K562 (cell line): ENCODE measurements at regions not wholly inside any gene's neighbourhood (a gene's known extent, or its start where the extent isn't known, plus 50 kb on each side); places are given as distances from the start of the nearest gene placed in this dataset.

Experiments
- ATAC-seq: fragments of 200-7000 bp; cut with Tn5 transposase; 3 replicates; pipeline ENCODE4 v1.9.1; 2020; ENCODE audit warnings: moderate library complexity
- BruUV-seq: library from RNA; stranded (reverse); fragments of 400-500 nt; replicated peaks from 2 replicates; lab custom pipeline; 2021; lab: Mats Ljungman, UMichigan
- CTCF ChIA-PET: fragments of 300-600 bp; formaldehyde crosslinking; extraction: SDS; loops from one replicate; lab custom pipeline; 2021; ENCODE audit warnings: low intra/inter-chr PET ratio; lab: Yijun Ruan, JAX
- POLR2A ChIA-PET: fragments of 300-600, 350-650 bp; sonication (Branson Sonifier 250); formaldehyde crosslinking; extraction: SDS; loops from one replicate; lab custom pipeline; 2021; ENCODE audit warnings: antibody characterized with exemption, inconsistent platforms; lab: Yijun Ruan, JAX
- DNase-seq, 4 experiments: peaks; one replicate each; pipeline versions ENCODE4 v3.0.0 to v3.0.0-alpha.2; 2011 to 2018; ENCODE audit warnings: low spot score in 3 of 4, mixed read lengths in 3 of 4; ENCODE audit errors: extremely low read depth in 1 of 4
- FAIRE-seq: peaks from 2 replicates; lab custom pipeline; 2011; peaks lifted over from hg19 to GRCh38; lab: Jason Lieb, UNC
- H2AFZ ChIP-seq: 2 replicates; pipeline ENCODE4 v1.6.0; 2011; ENCODE audit warnings: low read depth, low read length, control low read depth, inconsistent platforms
- H3K27ac ChIP-seq: fragments of 200-600 bp; 3 replicates; pipeline ENCODE4 v1.8.0; 2011; ENCODE audit warnings: low read depth, mild to moderate bottlenecking, control low read depth, inconsistent platforms, low read length, moderate library complexity, mixed read lengths; ENCODE audit errors: extremely low read depth
- H3K27me3 ChIP-seq, 2 experiments: fragments of 300-600 bp in 1 of 2; 2 replicates in 1 of 2; 3 replicates in 1 of 2; pipeline versions ENCODE4 v1.6.0 to v1.8.0; 2011; ENCODE audit warnings: inconsistent platforms in 2 of 2, low read length in 2 of 2, mild to moderate bottlenecking in 1 of 2, mixed read lengths in 1 of 2, moderate library complexity in 1 of 2; ENCODE audit not compliant: control insufficient read depth in 2 of 2, insufficient read depth in 2 of 2
- H3K36me3 ChIP-seq: fragments of 300-600 bp; 3 replicates; pipeline ENCODE4 v1.8.0; 2011; ENCODE audit warnings: mild to moderate bottlenecking, low read length, inconsistent platforms; ENCODE audit not compliant: control insufficient read depth, insufficient read depth
- H3K4me1 ChIP-seq, 2 experiments: fragments of 200-600 bp in 1 of 2; replicated peaks in 1 of 2; 2 replicates in 1 of 2; 3 replicates in 1 of 2; pipeline versions ENCODE4 v1.5.1 to v1.8.0; 2011; ENCODE audit warnings: inconsistent platforms in 2 of 2, low read length in 2 of 2, mild to moderate bottlenecking in 1 of 2, mixed read lengths in 1 of 2, moderate library complexity in 1 of 2; ENCODE audit not compliant: control insufficient read depth in 2 of 2, insufficient read depth in 2 of 2
- H3K4me2 ChIP-seq: 2 replicates; pipeline ENCODE4 v1.6.1; 2011; ENCODE audit warnings: low read length, control low read depth, inconsistent platforms, mixed read lengths; ENCODE audit not compliant: insufficient read depth
- H3K4me3 ChIP-seq: fragments of 200-600 bp; sonication (generic), shearing (Covaris generic); 2 replicates; pipeline ENCODE4 v1.5.1; 2016; ENCODE audit warnings: control low read depth, inconsistent platforms
- H3K79me2 ChIP-seq: fragments of 200-600 bp; 3 replicates; pipeline ENCODE4 v1.8.0; 2011; ENCODE audit warnings: low read length, inconsistent platforms; ENCODE audit not compliant: control insufficient read depth, insufficient read depth
- H3K9ac ChIP-seq, 2 experiments: 2 replicates each; pipeline versions ENCODE4 v1.6.0 to v1.6.1; 2011; ENCODE audit warnings: low read depth in 2 of 2, low read length in 2 of 2, control low read depth in 1 of 2, inconsistent platforms in 1 of 2, mild to moderate bottlenecking in 1 of 2, mixed read lengths in 1 of 2; ENCODE audit not compliant: insufficient read depth in 1 of 2
- H3K9me1 ChIP-seq: one replicate; pipeline ENCODE4 v1.6.0; 2011; ENCODE audit warnings: inconsistent platforms, mild to moderate bottlenecking, low read length, moderate library complexity; ENCODE audit not compliant: control insufficient read depth, insufficient read depth
- H3K9me3 ChIP-seq: replicated peaks from 2 replicates; pipeline ENCODE4 v1.5.1; 2011; ENCODE audit warnings: low read depth, low read length, inconsistent platforms; ENCODE audit not compliant: control insufficient read depth, insufficient read depth
- H4K20me1 ChIP-seq: replicated peaks from 2 replicates; pipeline ENCODE4 v1.6.1; 2011; ENCODE audit warnings: low read length, inconsistent platforms, mixed read lengths; ENCODE audit not compliant: control insufficient read depth, insufficient read depth
- CEBPB ChIP-seq: fragments of 450-650 bp; IDR thresholded peaks from 2 replicates; pipeline ENCODE4 v1.6.1; 2016; ENCODE audit warnings: missing genetic modification characterization, missing compliant biosample characterization
- CEBPG ChIP-seq, 3 experiments: fragments of 200-800 bp in 1 of 3; sonication (Bioruptor generic) in 1 of 3; sonication (generic) in 1 of 3; formaldehyde crosslinking in 1 of 3; IDR thresholded peaks in 2 of 3; conservative IDR thresholded peaks in 1 of 3; 2 replicates each; pipeline versions ENCODE4 v1.6.1 to v1.8.0; 2016 to 2022; ENCODE audit warnings: missing compliant biosample characterization in 2 of 3, missing genetic modification characterization in 2 of 3, mild to moderate bottlenecking in 1 of 3, missing genetic modification reagents in 1 of 3
- FOXJ2 ChIP-seq: fragments of 200-800 bp; sonication (Bioruptor generic); IDR thresholded peaks from 2 replicates; pipeline ENCODE4 v1.6.1; 2016; ENCODE audit warnings: missing genetic modification characterization, missing compliant biosample characterization
- HCFC1 ChIP-seq: IDR thresholded peaks from 2 replicates; pipeline ENCODE4 v1.6.1; 2012; ENCODE audit warnings: low read depth, low read length, improper control_type of control experiment
- NR1H2 ChIP-seq: sonication (generic); formaldehyde crosslinking; IDR thresholded peaks from 2 replicates; pipeline ENCODE4 v1.4.0; 2020; ENCODE audit warnings: mild to moderate bottlenecking, missing genetic modification reagents
- POLR2A ChIP-seq: fragments of 450-650 bp; conservative IDR thresholded peaks from 2 replicates; pipeline ENCODE4 v1.6.1; 2016
- ZNF589 ChIP-seq: fragments of 200-800 bp; sonication (Bioruptor generic); IDR thresholded peaks from 2 replicates; pipeline ENCODE4 v1.6.1; 2016; ENCODE audit warnings: low read depth, missing genetic modification characterization, missing compliant biosample characterization
- WGBS: fragments of 100-300 bp; shearing (Covaris generic); methylation state at CpG from one replicate; pipeline ENCODE4 v1.1.6; 2016; ENCODE audit warnings: low coverage, mixed read lengths; ENCODE audit not compliant: insufficient coverage; ENCODE audit errors: missing lambda C conversion rate; 5-methylcytosine and 5-hydroxymethylcytosine counted together
- in situ Hi-C: fragments of 300-500 bp; cut with MboI; formaldehyde crosslinking; loops from 4 replicates; pipeline ENCODE4 v1.15.0; 2018; ENCODE audit warnings: inconsistent platforms, mixed read lengths
- intact Hi-C: fragments of 100-400 bp; cut with micrococcal nuclease; formaldehyde crosslinking; loops from 2 replicates; pipeline ENCODE4 v1.14.2; 2022
- TF ChIP-seq, protein P1 (sequence below): fragments of 150-350 bp; conservative IDR thresholded peaks from 2 replicates; pipeline ENCODE4 v1.6.1; 2014; ENCODE audit warnings: low read length

DNA sequence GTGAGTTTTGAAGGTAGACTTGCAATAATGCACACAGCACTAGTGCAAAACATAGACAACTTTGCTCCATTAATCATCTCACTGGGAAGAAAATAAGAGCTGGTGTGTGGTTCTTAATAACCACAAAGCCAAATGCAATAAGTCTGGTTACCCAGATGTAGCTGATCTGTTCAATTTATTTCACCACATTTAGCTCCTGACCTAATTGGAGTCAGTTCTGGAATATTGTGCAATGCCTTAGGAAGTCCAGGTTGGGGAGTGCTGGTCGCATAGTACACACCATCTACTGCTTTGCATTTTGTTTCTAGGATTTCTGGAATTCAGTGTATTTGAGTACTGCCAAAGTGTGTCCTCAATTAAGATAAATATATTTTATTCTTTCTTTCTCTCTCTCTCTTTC, 483.3 kb upstream of the SPRY2 start:
- no peaks in the 10 kb centered on the region for H4K20me1 ChIP-seq
- H3K79me2 ChIP-seq, result no peaks in the 10 kb centered on the region
- ATAC-seq, result peak; percentile 52; the same call in 1 of the 3 replicates
- DNase-seq, result no peak
- no peak overlapping the region for H3K4me3 ChIP-seq
- WGBS, result 0% methylated on average over 1 of the region's 1 CpG
- no peaks in the 10 kb centered on the region for H3K9me1 ChIP-seq
- FAIRE-seq, result no peak
- BruUV-seq, result no TSS peak
- H3K27me3 ChIP-seq, result no peaks in the 10 kb centered on the region
- ChIA-PET POLR2A (no interaction called here), CTCF (interaction anchor here (0.6 kb wide), 1 partner anchor 15 kb away, joined by 3 read pairs; no protein-coding TSS in a partner anchor)
- no peak overlapping the region for H3K27ac ChIP-seq
- no peak overlapping the region for H2AFZ ChIP-seq
- intact Hi-C loops (no loop called here), in situ Hi-C loops (no loop called here)
- H3K4me1 ChIP-seq, result no peaks in the 10 kb centered on the region
- H3K9me3 ChIP-seq, result peaks cover 3% of the 10 kb centered on the region; the same call in 1 of the 2 replicates
- H3K36me3 ChIP-seq, result no peaks in the 10 kb centered on the region
- no peak overlapping the region for H3K9ac ChIP-seq
- H3K4me2 ChIP-seq, result no peak overlapping the region
- 0 out of 2 replicates have a peak, but pooled peaks have one; percentile 45 for TF ChIP-seq FOXJ2
- peak; percentile 87 for TF ChIP-seq CEBPB (tag)
- TF ChIP-seq HCFC1, result no peak
- TF ChIP-seq ZNF589 (CRISPR knock-in tag), result no peak
- TF ChIP-seq CEBPG (CRISPR knock-in tag; IDR thresholded peaks at IDR 0.05), result no peak
- TF ChIP-seq CEBPG (tag; conservative IDR thresholded peaks at IDR 0.05 in 1 of 2, IDR thresholded peaks at IDR 0.05 in 1 of 2), result peak in 1 of 2 experiments; percentile 43; a peak in 1 of 4 replicates

DNA sequence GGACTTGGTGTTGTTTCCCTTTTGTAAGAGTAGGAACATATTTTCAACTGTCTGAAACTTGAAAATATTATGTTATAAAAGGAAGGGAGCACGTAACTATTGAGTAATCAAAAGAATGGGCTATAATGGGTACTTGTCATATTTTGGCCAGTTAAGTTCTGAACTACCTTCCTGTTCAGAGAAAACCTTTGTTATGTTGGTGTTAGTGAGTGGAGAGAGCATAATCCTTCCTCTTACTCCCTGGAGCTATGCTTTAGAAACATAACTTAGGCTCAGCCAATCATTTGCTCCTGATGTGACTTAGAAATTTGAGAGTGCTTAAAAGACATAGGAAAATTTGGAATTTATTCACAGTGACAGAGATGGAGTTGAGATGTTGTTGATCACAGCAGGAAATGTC, 482.5 kb upstream of the SPRY2 start:
- intact Hi-C loops, result no loop called here
- in situ Hi-C loops, result no loop called here
- 0% methylated on average over 1 of the region's 1 CpG for WGBS
- TF ChIP-seq NR1H2 (CRISPR knock-in tag) (no peak), POLR2A (no peak), CEBPG (CRISPR knock-in tag; IDR thresholded peaks at IDR 0.05) (no peak), CEBPG (tag; conservative IDR thresholded peaks at IDR 0.05 in 1 of 2, IDR thresholded peaks at IDR 0.05 in 1 of 2) (0 out of 4 replicates have a peak, but pooled peaks of 1 of the 2 experiments have one; percentile 44)
- TF ChIP-seq, protein P1, sequence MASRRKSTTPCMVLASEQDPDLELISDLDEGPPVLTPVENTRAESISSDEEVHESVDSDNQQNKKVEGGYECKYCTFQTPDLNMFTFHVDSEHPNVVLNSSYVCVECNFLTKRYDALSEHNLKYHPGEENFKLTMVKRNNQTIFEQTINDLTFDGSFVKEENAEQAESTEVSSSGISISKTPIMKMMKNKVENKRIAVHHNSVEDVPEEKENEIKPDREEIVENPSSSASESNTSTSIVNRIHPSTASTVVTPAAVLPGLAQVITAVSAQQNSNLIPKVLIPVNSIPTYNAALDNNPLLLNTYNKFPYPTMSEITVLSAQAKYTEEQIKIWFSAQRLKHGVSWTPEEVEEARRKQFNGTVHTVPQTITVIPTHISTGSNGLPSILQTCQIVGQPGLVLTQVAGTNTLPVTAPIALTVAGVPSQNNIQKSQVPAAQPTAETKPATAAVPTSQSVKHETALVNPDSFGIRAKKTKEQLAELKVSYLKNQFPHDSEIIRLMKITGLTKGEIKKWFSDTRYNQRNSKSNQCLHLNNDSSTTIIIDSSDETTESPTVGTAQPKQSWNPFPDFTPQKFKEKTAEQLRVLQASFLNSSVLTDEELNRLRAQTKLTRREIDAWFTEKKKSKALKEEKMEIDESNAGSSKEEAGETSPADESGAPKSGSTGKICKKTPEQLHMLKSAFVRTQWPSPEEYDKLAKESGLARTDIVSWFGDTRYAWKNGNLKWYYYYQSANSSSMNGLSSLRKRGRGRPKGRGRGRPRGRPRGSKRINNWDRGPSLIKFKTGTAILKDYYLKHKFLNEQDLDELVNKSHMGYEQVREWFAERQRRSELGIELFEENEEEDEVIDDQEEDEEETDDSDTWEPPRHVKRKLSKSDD, result no peak
- TF ChIP-seq, all 486 proteins: peak for 1
- DNase-seq (no peak), ATAC-seq (no peak), FAIRE-seq (no peak)
- Histone ChIP-seq H3K27ac (no peak overlapping the region), H3K9me1 (no peaks in the 10 kb centered on the region), H3K36me3 (no peaks in the 10 kb centered on the region), H3K4me2 (no peak overlapping the region), H2AFZ (no peak overlapping the region), H4K20me1 (no peaks in the 10 kb centered on the region), H3K4me3 (no peak overlapping the region), H3K27me3 (no peaks in the 10 kb centered on the region), H3K9me3 (peaks cover 3% of the 10 kb centered on the region; the same call in 1 of the 2 replicates), H3K79me2 (no peaks in the 10 kb centered on the region), H3K9ac (no peak overlapping the region), H3K4me1 (no peaks in the 10 kb centered on the region)
- BruUV-seq, result no TSS peak
- ChIA-PET CTCF (interaction anchor here (0.6 kb wide), 1 partner anchor 14 kb away, joined by 3 read pairs; no protein-coding TSS in a partner anchor), POLR2A (no interaction called here)
